K562 (cell line): ENCODE measurements at regions not wholly inside any gene's neighbourhood (a gene's known extent, or its start where the extent isn't known, plus 50 kb on each side); places are given as distances from the start of the nearest gene placed in this dataset.
A peak's percentile ranks its signal among the peaks of the same experiment; 100 is the strongest.

ENCODE experiments used
- ATAC-seq: fragments of 200-7000 bp; cut with Tn5 transposase; 3 replicates; pipeline ENCODE4 v1.9.1; 2020; ENCODE audit warnings: moderate library complexity
- BruUV-seq: library from RNA; stranded (reverse); fragments of 400-500 nt; replicated peaks from 2 replicates; lab custom pipeline; 2021; lab: Mats Ljungman, UMichigan
- CTCF ChIA-PET: fragments of 300-600 bp; formaldehyde crosslinking; extraction: SDS; loops from one replicate; lab custom pipeline; 2021; ENCODE audit warnings: low intra/inter-chr PET ratio; lab: Yijun Ruan, JAX
- POLR2A ChIA-PET: fragments of 300-600, 350-650 bp; sonication (Branson Sonifier 250); formaldehyde crosslinking; extraction: SDS; loops from one replicate; lab custom pipeline; 2021; ENCODE audit warnings: antibody characterized with exemption, inconsistent platforms; lab: Yijun Ruan, JAX
- DNase-seq, 4 experiments: peaks; one replicate each; pipeline versions ENCODE4 v3.0.0 to v3.0.0-alpha.2; 2011 to 2018; ENCODE audit warnings: low spot score in 3 of 4, mixed read lengths in 3 of 4; ENCODE audit errors: extremely low read depth in 1 of 4
- FAIRE-seq: peaks from 2 replicates; lab custom pipeline; 2011; peaks lifted over from hg19 to GRCh38; lab: Jason Lieb, UNC
- H2AFZ ChIP-seq: 2 replicates; pipeline ENCODE4 v1.6.0; 2011; ENCODE audit warnings: low read depth, low read length, control low read depth, inconsistent platforms
- H3K27ac ChIP-seq: fragments of 200-600 bp; 3 replicates; pipeline ENCODE4 v1.8.0; 2011; ENCODE audit warnings: low read depth, mild to moderate bottlenecking, control low read depth, inconsistent platforms, low read length, moderate library complexity, mixed read lengths; ENCODE audit errors: extremely low read depth
- H3K27me3 ChIP-seq, 2 experiments: fragments of 300-600 bp in 1 of 2; 2 replicates in 1 of 2; 3 replicates in 1 of 2; pipeline versions ENCODE4 v1.6.0 to v1.8.0; 2011; ENCODE audit warnings: inconsistent platforms in 2 of 2, low read length in 2 of 2, mild to moderate bottlenecking in 1 of 2, mixed read lengths in 1 of 2, moderate library complexity in 1 of 2; ENCODE audit not compliant: control insufficient read depth in 2 of 2, insufficient read depth in 2 of 2
- H3K36me3 ChIP-seq: fragments of 300-600 bp; 3 replicates; pipeline ENCODE4 v1.8.0; 2011; ENCODE audit warnings: mild to moderate bottlenecking, low read length, inconsistent platforms; ENCODE audit not compliant: control insufficient read depth, insufficient read depth
- H3K4me1 ChIP-seq, 2 experiments: fragments of 200-600 bp in 1 of 2; replicated peaks in 1 of 2; 2 replicates in 1 of 2; 3 replicates in 1 of 2; pipeline versions ENCODE4 v1.5.1 to v1.8.0; 2011; ENCODE audit warnings: inconsistent platforms in 2 of 2, low read length in 2 of 2, mild to moderate bottlenecking in 1 of 2, mixed read lengths in 1 of 2, moderate library complexity in 1 of 2; ENCODE audit not compliant: control insufficient read depth in 2 of 2, insufficient read depth in 2 of 2
- H3K4me2 ChIP-seq: 2 replicates; pipeline ENCODE4 v1.6.1; 2011; ENCODE audit warnings: low read length, control low read depth, inconsistent platforms, mixed read lengths; ENCODE audit not compliant: insufficient read depth
- H3K4me3 ChIP-seq: fragments of 200-600 bp; sonication (generic), shearing (Covaris generic); 2 replicates; pipeline ENCODE4 v1.5.1; 2016; ENCODE audit warnings: control low read depth, inconsistent platforms
- H3K79me2 ChIP-seq: fragments of 200-600 bp; 3 replicates; pipeline ENCODE4 v1.8.0; 2011; ENCODE audit warnings: low read length, inconsistent platforms; ENCODE audit not compliant: control insufficient read depth, insufficient read depth
- H3K9ac ChIP-seq, 2 experiments: 2 replicates each; pipeline versions ENCODE4 v1.6.0 to v1.6.1; 2011; ENCODE audit warnings: low read depth in 2 of 2, low read length in 2 of 2, control low read depth in 1 of 2, inconsistent platforms in 1 of 2, mild to moderate bottlenecking in 1 of 2, mixed read lengths in 1 of 2; ENCODE audit not compliant: insufficient read depth in 1 of 2
- H3K9me1 ChIP-seq: one replicate; pipeline ENCODE4 v1.6.0; 2011; ENCODE audit warnings: inconsistent platforms, mild to moderate bottlenecking, low read length, moderate library complexity; ENCODE audit not compliant: control insufficient read depth, insufficient read depth
- H3K9me3 ChIP-seq: replicated peaks from 2 replicates; pipeline ENCODE4 v1.5.1; 2011; ENCODE audit warnings: low read depth, low read length, inconsistent platforms; ENCODE audit not compliant: control insufficient read depth, insufficient read depth
- H4K20me1 ChIP-seq: replicated peaks from 2 replicates; pipeline ENCODE4 v1.6.1; 2011; ENCODE audit warnings: low read length, inconsistent platforms, mixed read lengths; ENCODE audit not compliant: control insufficient read depth, insufficient read depth
- CBFA2T3 ChIP-seq: fragments of 450-650 bp; IDR thresholded peaks from 2 replicates; pipeline ENCODE4 v1.6.1; 2017
- CBX3 ChIP-seq, 2 experiments: IDR thresholded peaks; 1 replicate in 1 of 2; 2 replicates in 1 of 2; pipeline ENCODE4 v1.6.1; 2012; ENCODE audit warnings: inconsistent platforms in 2 of 2, low read length in 2 of 2, borderline replicate concordance in 1 of 2, control low read depth in 1 of 2
- DPF2 ChIP-seq: fragments of 450-650 bp; IDR thresholded peaks from 2 replicates; pipeline ENCODE4 v1.6.1; 2016
- EHMT2 ChIP-seq: fragments of 450-650 bp; IDR thresholded peaks from 2 replicates; pipeline ENCODE4 v1.6.1; 2018; ENCODE audit warnings: antibody characterized with exemption
- EP300 ChIP-seq: IDR thresholded peaks from 2 replicates; pipeline ENCODE4 v1.6.1; 2012; ENCODE audit warnings: low read length, improper control_type of control experiment
- FOSL1 ChIP-seq: fragments of 200-800 bp; sonication (Bioruptor generic); conservative IDR thresholded peaks from 2 replicates; pipeline ENCODE4 v1.6.1; 2016; ENCODE audit warnings: missing genetic modification characterization, missing compliant biosample characterization
- FOXK2 ChIP-seq, 2 experiments: fragments of 450-650 bp; IDR thresholded peaks in 1 of 2; conservative IDR thresholded peaks in 1 of 2; 2 replicates each; pipeline ENCODE4 v1.6.1; 2016; ENCODE audit warnings: low read depth in 2 of 2, mild to moderate bottlenecking in 1 of 2
- NFIC ChIP-seq: fragments of 450-650 bp; IDR thresholded peaks from 2 replicates; pipeline ENCODE4 v1.6.1; 2017; ENCODE audit warnings: mild to moderate bottlenecking, inconsistent platforms
- POLR2AphosphoS5 ChIP-seq: IDR thresholded peaks from 2 replicates; pipeline ENCODE4 v1.6.1; 2011; ENCODE audit warnings: mild to moderate bottlenecking, low read depth, low read length, moderate library complexity; ENCODE audit not compliant: control insufficient read depth, insufficient read depth
- SP1 ChIP-seq: sonication (generic); formaldehyde crosslinking; IDR thresholded peaks from 2 replicates; pipeline ENCODE4 v1.8.1; 2022; ENCODE audit warnings: mild to moderate bottlenecking, missing genetic modification reagents
- SRSF7 ChIP-seq: fragments of 200-400 bp; formaldehyde crosslinking; optimal IDR thresholded peaks from 2 replicates; pipeline ENCODE3; 2017; ENCODE audit warnings: mild to moderate bottlenecking, low read depth, low read length
- SRSF9 ChIP-seq: fragments of 200-400 bp; formaldehyde crosslinking; IDR thresholded peaks from 2 replicates; pipeline ENCODE4 v1.6.1; 2017; ENCODE audit warnings: low read depth, low read length, borderline replicate concordance
- TCF3 ChIP-seq: sonication (generic); formaldehyde crosslinking; IDR thresholded peaks from 2 replicates; pipeline ENCODE4 v1.4.0; 2020; ENCODE audit warnings: mild to moderate bottlenecking, missing genetic modification reagents
- TOE1 ChIP-seq, 2 experiments: fragments of 450-650 bp in 1 of 2; sonication (generic) in 1 of 2; formaldehyde crosslinking in 1 of 2; IDR thresholded peaks; 2 replicates each; pipeline versions ENCODE4 v1.7.1 to v1.8.0; 2016 to 2022; ENCODE audit warnings: borderline replicate concordance in 2 of 2, mild to moderate bottlenecking in 2 of 2, antibody characterized with exemption in 1 of 2, inconsistent platforms in 1 of 2, low read depth in 1 of 2, missing genetic modification reagents in 1 of 2, moderate library complexity in 1 of 2
- TRIM24 ChIP-seq, 2 experiments: fragments of 450-650 bp; IDR thresholded peaks; 2 replicates each; pipeline ENCODE4 v1.6.1; 2016
- U2AF1 ChIP-seq: fragments of 200-400 bp; formaldehyde crosslinking; optimal IDR thresholded peaks from 2 replicates; pipeline ENCODE3; 2017; ENCODE audit warnings: mild to moderate bottlenecking, low read depth, low read length, moderate library complexity
- YY1 ChIP-seq, 3 experiments: IDR thresholded peaks; 2 replicates each; pipeline ENCODE4 v1.6.1; 2011; ENCODE audit warnings: low read length in 2 of 3, mild to moderate bottlenecking in 2 of 3, moderate library complexity in 2 of 3, borderline replicate concordance in 1 of 3, control low read depth in 1 of 3, low read depth in 1 of 3; ENCODE audit not compliant: insufficient read depth in 3 of 3, insufficient replicate concordance in 2 of 3, control insufficient read depth in 1 of 3, insufficient read length in 1 of 3; ENCODE audit errors: extremely low read depth in 1 of 3
- ZBTB33 ChIP-seq: sonication (generic); formaldehyde crosslinking; IDR thresholded peaks from 2 replicates; pipeline ENCODE4 v1.8.1; 2023; ENCODE audit warnings: mild to moderate bottlenecking, missing genetic modification reagents
- ZNF174 ChIP-seq: fragments of 250-450 bp; sonication (Bioruptor Pico); IDR thresholded peaks from 2 replicates; pipeline ENCODE4 v1.4.0; 2020; ENCODE audit warnings: mild to moderate bottlenecking
- WGBS: fragments of 100-300 bp; shearing (Covaris generic); methylation state at CpG from one replicate; pipeline ENCODE4 v1.1.6; 2016; ENCODE audit warnings: low coverage, mixed read lengths; ENCODE audit not compliant: insufficient coverage; ENCODE audit errors: missing lambda C conversion rate; 5-methylcytosine and 5-hydroxymethylcytosine counted together
- in situ Hi-C: fragments of 300-500 bp; cut with MboI; formaldehyde crosslinking; loops from 4 replicates; pipeline ENCODE4 v1.15.0; 2018; ENCODE audit warnings: inconsistent platforms, mixed read lengths
- intact Hi-C: fragments of 100-400 bp; cut with micrococcal nuclease; formaldehyde crosslinking; loops from 2 replicates; pipeline ENCODE4 v1.14.2; 2022

DNA sequence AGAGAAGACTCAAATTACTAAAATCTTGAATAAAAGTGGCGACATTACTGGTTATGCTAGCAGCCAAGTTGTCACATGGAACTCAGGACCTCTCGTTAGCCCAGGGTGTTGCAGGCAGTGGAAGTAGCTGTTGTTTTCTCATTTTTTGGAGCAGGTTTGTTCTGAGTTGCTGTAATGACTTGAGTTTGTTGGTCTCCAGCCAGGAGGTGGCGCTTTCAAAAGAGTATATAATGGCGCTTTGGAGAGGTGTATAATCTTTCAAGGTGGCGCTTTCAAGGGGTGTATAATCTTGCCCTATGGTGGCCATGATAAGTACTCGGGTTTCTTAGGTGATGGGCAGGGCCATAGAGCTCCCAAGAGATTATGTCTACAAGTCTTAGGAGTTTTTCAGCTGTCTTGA lies 632.7 kb downstream of the NTRK3 start:
- POLR2A ChIA-PET: interaction anchor here (0.6 kb wide), 1 partner anchor 10 kb away, joined by 3 read pairs; no protein-coding TSS in a partner anchor
- H3K27ac ChIP-seq: peak overlapping the region; percentile 54; the same call in 2 of the 3 replicates
- peak; percentile 75 for TF ChIP-seq EHMT2
- 0 out of 4 replicates have a peak, but pooled peaks have one; percentile 40 to 46 for TF ChIP-seq FOXK2 (conservative IDR thresholded peaks at IDR 0.05 in 1 of 2, IDR thresholded peaks at IDR 0.05 in 1 of 2; ENCODE audit: low read depth in 2 of 2)
- no peak for TF ChIP-seq SRSF7
- 0 out of 2 replicates have a peak, but pooled peaks have one; percentile 18 for TF ChIP-seq TOE1 (IDR thresholded peaks at IDR 0.05; ENCODE audit: borderline replicate concordance)
- TF ChIP-seq TOE1 (CRISPR knock-in tag; IDR thresholded peaks at IDR 0.05; ENCODE audit: borderline replicate concordance, low read depth): no peak
- TF ChIP-seq U2AF1: no peak
- no peak for TF ChIP-seq ZNF174 (CRISPR knock-in tag)
- TF ChIP-seq CBFA2T3: peak; percentile 45; the same call in 1 of the 2 replicates
- TF ChIP-seq CBX3 (IDR thresholded peaks at IDR 0.05; ENCODE audit: borderline replicate concordance in 1 of 2, low read length in 2 of 2): peak in 1 of 2 experiments; percentile 37; a peak in 1 of 3 replicates
- peak; percentile 21; the same call in 1 of the 2 replicates for TF ChIP-seq NFIC
- TF ChIP-seq EP300: peak; percentile 17; the same call in 1 of the 2 replicates
- TF ChIP-seq TCF3: peak; percentile 41
- TF ChIP-seq DPF2: 0 out of 2 replicates have a peak, but pooled peaks have one; percentile 14
- 0 out of 2 replicates have a peak, but pooled peaks have one; percentile 23 for TF ChIP-seq POLR2AphosphoS5
- TF ChIP-seq YY1 (IDR thresholded peaks at IDR 0.05; ENCODE audit: borderline replicate concordance in 1 of 3, control insufficient read depth in 1 of 3, extremely low read depth in 1 of 3, insufficient read depth in 3 of 3, insufficient read length in 1 of 3, insufficient replicate concordance in 2 of 3, low read depth in 1 of 3, low read length in 2 of 3): peak in 1 of 3 experiments; percentile 83
- peak in 1 of 2 experiments; percentile 10; a peak in 1 of 4 replicates for TF ChIP-seq TRIM24 (IDR thresholded peaks at IDR 0.05)
- TF ChIP-seq FOSL1 (tag): 0 out of 2 replicates have a peak, but pooled peaks have one; percentile 19
- TF ChIP-seq SRSF9: no peak
- TF ChIP-seq SP1 (CRISPR knock-in tag): no peak
- TF ChIP-seq ZBTB33: peak; percentile 75

More for the DNA sequence above, 632.7 kb downstream of the NTRK3 start:
- H3K4me1 ChIP-seq: peaks cover 12 to 33% of the 10 kb centered on the region in 2 experiments; a peak in 4 of 5 replicates
- H3K36me3 ChIP-seq: 0 out of 3 replicates have a peak, but pooled peaks cover 4% of the 10 kb centered on the region
- no peak overlapping the region for H3K4me3 ChIP-seq
- H3K79me2 ChIP-seq: peaks cover 40% of the 10 kb centered on the region
- intact Hi-C loops: loop anchor here (5.0 kb wide), 1 partner anchor 128 kb away; no protein-coding TSS in a partner anchor
- no peaks in the 10 kb centered on the region for H3K9me1 ChIP-seq
- peak; percentile 74 for FAIRE-seq
- H3K9me3 ChIP-seq: no peaks in the 10 kb centered on the region
- 6% methylated on average over 6 of the region's 6 CpGs for WGBS
- BruUV-seq: no TSS peak
- peak overlapping the region in 1 of 2 experiments; percentile 29; a peak in 1 of 4 replicates for H3K9ac ChIP-seq
- peak; percentile 31 to 85 (median 44) for DNase-seq
- H4K20me1 ChIP-seq: peaks cover 6% of the 10 kb centered on the region
- 0 out of 2 replicates have a peak overlapping the region, but pooled peaks have one; percentile 33 for H3K4me2 ChIP-seq
- in situ Hi-C loops: no loop called here
- ATAC-seq: peak; percentile 89
- CTCF ChIA-PET: no interaction called here
- no peaks in the 10 kb centered on the region for H3K27me3 ChIP-seq
- H2AFZ ChIP-seq: peak overlapping the region; percentile 61
